Right lung (tissue), 2 donors: ENCODE measurements at regions not wholly inside any gene's neighbourhood (a gene's known extent, or its start where the extent isn't known, plus 50 kb on each side); places are given as distances from the start of the nearest gene placed in this dataset.
A peak's percentile ranks its signal among the peaks of the same experiment; 100 is the strongest.
"Not testable (repeated sequence)": the region's sequence is repeated elsewhere in the genome, so short reads cannot be mapped to it uniquely, and the experiment has no call there.

ENCODE experiments used
- DNase-seq, 2 donors: peaks; one replicate each; pipeline ENCODE4 v3.0.0-alpha.2; 2013

DNA sequence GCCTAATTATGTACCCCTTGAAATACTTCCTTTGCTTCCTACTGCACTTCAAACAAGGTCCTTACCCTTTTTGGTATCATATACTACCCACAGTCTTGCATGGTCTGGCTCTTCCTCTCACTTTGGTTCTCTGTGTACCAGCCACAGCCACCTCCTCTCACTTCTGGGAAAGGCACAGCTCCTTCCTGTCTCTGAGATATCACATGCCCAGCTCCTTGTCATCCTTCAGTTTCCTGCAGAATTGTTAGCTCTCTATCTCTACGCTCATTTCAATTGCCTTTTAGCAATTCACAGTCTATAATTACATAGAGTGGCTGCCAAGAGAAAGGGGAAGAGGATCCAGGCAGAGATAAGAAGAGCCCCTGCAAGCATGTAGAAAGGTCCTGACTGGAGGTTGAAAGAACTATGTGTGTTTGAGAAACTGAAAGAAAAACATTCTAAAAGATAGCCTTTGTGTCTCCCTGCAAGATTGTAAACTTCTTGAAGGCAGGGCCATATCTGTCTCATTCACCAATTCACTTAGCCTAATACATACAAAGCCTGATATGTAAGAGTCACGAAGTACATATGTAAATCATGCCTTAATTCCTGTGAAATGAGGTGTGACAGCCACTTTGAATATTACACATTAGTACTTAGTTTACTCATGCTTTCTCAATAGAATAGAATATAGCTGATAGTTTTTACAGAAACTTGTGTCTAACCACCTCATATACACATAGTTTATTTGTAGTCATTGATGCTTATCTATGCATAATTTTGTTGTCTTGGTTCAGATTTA lies 933.1 kb downstream of the DIAPH3 start:
- DNase-seq, result no peak

- no peak for DNase-seq
These were observed 927.3 kb downstream of the DIAPH3 start for GRCh38 chr13:59236309-59236919.

DNA sequence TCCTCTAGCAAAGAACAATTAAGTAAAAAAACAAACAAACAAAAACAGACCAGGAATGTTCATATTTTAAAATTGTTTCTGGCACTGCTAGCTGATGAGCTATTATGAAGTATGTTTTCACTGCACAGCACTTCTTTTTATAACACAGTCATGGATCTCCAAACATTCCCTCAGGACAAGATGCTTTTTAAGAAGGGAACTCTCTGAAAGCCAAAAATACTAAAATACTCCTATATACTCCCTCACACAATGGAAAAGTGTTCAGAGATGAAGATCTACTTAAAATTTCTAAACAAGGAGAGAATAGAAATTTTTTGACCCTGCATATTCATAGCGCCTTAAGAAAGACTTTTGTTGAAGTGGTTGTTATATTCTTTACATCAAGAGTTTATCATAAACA lies 926.8 kb downstream of the DIAPH3 start:
- DNase-seq, result no peak

DNA sequence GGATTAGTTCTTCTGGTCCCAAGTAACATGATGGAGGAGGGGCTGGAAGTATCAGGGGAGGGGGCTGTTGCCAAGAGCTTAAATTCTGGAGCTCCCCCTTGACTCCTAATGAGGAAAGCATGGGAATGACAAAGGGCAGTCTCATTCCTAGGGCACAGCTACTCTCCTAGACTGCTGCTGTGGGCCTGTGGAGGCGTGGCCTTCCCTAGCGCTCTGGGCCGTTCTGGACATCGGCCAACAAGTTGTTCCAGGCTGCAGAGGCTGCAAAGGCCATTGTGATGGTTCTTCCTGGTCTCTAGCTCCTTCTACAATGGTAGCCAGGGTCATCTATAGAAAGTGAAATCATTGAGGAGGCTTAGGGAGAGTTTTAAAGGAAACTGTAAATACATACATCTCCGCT lies 916.6 kb downstream of the DIAPH3 start:
- DNase-seq, result peak in 1 of 2 donors; percentile 14

DNA sequence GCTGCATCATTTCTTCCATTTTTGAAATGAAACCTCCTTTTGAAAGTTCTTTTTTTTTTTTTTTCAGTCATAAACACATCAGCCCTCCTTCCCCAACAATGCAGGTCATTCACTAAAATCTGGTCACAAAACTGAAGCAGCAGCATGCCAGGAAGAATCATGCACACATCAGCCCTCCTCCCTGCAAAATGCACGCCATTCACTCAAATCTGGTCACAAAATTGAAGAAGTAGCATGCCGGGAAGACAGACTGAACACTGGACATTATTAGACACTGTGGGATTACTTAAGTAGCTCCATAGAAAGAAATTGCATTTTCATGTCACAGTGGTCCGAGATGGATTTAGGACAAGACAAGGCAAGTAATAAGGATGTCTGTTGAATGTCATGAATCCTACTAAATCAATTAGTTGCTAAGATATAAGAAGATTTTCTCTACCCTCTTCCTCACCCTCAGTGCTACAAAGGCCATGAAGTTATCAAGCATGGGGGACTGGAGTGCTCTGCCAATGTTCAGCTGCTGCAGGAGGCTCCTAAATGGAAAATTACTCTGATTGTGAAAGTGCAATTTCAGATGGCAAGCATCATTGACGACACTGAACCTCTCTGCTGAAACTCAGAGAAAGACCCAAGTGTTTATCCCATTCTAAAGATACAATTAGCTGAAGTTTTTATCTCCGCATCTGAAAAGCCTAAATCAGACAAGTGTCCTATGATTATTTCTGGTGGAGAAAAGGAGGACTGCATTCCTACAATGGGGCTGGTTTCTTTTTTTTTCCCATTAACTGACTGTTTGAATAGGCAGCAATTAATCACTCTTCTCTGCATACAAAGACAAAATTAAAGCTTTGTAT lies 913.2 kb downstream of the DIAPH3 start:
- peak in 1 of 2 donors; percentile 18 for DNase-seq

DNA sequence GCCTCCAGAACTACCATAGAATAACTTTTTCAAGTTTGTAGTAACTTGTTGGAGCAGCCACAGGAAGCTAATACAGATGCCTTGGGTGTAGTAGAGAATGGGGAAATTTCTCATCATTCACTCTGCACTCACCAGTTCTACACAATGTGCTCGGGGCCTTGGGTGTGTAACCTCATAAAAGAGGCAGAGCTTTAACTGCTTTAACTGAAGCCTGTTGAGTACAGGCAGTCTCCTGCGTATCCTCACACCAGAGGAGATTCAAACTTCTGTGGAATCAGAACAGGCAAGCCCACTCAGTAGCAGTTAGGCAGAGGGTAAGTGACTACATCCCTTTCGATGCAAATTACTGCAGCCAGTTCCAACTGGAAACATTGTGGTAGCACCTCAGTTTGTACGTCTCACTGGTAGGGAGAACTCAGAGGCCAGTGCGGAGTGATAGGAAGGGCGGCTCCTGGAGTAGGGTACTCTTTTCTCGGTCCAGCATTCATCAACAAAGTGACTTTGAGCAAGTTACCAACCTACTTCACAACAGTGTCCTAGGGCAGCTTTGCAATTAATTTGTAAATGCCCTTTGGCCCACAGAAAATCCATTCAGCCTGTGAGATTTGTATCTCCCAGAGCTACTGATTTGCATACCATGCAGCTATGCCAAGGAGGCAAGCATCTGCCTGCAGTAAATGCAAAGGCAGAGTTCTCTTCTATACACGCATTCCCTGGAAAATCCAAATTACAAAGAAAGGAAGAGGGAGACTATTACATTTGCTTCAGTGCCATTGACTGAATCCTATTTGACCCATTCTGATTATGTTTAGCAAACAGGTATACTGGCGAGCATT lies 904.3 kb downstream of the DIAPH3 start:
- no peak for DNase-seq

- no peak for DNase-seq
These were observed 901.7 kb downstream of the DIAPH3 start for GRCh38 chr13:59261928-59262488.

DNA sequence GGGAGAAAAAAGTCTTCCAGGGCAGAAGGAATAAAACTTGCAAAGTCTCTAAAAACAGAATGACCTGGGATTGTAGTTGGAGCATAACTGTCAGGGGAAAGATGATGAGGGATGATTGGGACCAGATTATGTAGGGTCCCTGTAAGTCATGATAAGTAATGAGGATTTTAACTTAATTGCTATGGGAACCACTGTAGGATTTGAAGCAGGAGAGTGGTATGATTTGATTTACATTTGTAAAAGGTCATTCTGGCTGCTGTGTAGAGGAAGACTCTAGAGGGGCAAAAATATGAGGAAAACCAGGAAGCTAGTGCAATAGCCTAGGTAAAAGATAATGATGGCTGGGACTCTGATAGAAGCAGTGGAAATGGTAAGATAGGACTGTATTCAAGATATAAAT lies 900.2 kb downstream of the DIAPH3 start:
- DNase-seq, result no peak

GRCh38 chr13:59266478-59267063 lies 897.2 kb downstream of the DIAPH3 start:
- DNase-seq, result no peak

DNA sequence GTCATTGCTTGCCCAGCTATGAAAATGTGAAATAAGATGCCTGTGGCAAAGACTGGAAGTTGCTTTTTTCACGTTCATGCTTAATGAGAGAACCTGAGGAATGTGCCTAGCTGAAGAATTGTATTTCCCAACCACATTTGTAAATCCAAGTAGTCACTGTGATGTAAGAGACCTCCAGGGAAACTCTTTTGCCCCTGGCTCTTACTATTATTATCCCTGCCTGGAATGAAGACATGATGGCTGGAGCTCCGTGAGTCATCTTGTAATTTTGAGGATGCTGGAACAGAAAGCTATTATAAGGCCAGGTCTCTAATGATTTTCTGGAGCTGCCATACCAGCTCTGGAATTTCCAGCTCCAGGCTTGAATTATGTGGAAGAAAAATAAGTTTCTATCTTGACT lies 894.3 kb downstream of the DIAPH3 start:
- DNase-seq, result no peak

DNA sequence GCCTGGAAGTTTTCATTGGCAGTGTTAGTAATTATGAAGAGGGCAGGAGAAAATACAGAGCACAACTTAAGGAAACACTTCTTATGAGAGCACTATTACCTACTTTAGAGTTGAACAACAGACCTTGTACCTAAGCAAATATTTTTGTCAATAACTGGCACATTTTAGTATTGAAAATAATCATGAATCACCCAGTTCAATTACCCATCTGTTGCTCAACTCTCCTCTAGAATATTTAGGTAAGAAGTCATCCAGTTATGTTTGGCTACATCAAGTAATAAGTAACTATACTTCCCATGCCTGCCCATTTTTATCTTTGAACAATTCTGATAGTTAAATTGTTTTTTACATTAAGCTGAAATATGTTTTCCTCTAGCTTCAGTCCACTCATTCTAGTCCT lies 893.4 kb downstream of the DIAPH3 start:
- DNase-seq, result no peak

DNA sequence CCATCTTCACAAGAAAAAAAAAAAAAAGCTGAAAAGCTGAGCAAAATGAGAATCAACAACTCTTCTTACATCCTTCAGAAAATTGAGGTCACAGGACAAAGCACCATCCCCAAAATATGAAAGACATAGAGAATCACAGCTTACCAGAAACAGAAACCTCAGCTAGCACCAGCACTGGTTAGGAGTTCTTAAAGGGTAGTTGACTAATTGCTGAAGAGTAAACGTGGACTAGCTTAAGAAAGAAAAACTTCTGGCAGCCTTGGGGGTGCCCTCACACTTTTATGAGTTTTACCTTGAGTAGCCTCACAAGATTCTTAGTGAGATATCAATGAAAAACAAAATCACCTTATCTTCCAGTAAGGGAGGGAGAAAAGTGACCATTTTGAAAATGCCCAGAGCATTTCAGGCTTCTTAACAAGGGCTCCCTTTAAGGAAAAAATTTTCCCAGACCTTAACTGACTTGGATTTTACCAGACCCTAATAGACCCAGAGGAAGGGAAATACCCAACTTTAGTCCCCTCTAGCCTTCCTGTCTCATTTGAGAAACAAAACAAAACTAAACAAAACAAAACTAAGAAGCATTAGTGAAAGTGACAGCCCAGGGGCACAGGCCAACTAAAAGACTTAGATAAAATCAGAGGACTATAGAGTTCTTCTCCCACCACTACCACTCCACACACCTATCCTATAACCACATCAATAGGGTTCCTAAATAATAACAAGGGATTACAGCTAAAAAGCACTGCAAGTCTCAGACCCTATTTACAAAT lies 888.6 kb downstream of the DIAPH3 start:
- no peak for DNase-seq

DNA sequence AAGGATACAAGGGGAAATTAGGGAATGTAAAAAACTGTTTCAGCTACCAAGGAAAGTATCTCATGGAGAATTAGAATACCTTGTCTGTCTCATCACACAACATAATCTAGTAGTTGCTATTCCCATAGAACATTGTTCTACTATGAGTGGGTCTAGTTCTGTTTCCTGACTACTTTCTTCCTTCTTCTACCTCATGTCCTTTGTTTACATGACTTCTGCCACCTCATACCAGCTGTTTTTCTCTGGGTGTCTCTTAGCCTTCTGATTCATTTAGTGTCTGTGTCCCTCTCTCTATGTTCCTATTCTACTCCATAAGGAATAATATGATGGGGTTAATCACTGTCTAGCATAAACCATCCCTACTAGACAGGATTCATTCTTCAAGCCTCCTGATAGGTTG lies 887.3 kb downstream of the DIAPH3 start:
- no peak for DNase-seq

GRCh38 chr13:59277106-59277505 lies 886.6 kb downstream of the DIAPH3 start:
- DNase-seq, result no peak

GRCh38 chr13:59279028-59279427 lies 884.7 kb downstream of the DIAPH3 start:
- no peak for DNase-seq

DNA sequence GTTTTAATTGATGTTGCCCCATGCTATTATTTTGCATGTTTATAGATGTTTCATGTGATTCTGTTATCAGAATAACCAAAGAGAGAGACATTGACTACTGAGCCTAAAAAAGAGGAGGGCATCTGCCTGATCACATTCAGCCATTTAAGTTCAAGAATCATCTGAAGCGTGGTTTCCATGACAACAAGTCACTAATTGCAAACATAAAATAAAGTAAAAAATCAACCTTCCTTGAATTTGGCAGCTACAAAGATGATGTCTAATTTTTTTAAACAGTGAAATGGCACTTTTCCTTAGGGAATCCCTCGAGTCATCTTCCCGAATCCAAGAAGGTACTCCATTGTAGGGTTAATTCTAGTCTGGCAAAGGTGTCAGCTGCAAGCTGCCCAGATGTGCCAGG lies 884.2 kb downstream of the DIAPH3 start:
- no peak for DNase-seq

DNA sequence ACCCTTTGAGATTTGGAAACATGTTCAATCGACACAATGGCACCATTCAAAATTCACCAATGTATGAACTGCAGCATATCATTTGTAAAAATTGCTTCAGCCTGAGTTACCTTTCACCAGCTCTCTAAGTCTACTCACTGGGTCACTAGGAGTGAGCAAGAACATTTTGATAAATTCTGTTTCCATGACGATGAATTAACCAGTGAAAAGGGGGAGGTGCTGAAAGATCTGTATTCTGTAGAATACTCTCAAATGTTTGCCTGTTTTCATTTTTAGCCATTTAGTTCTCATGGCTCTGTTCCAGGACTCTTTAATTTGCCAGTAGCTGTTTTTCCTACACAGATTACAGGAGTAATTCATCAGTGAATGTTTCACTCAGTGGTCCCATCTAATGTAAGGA lies 883.4 kb downstream of the DIAPH3 start:
- DNase-seq, result no peak

DNA sequence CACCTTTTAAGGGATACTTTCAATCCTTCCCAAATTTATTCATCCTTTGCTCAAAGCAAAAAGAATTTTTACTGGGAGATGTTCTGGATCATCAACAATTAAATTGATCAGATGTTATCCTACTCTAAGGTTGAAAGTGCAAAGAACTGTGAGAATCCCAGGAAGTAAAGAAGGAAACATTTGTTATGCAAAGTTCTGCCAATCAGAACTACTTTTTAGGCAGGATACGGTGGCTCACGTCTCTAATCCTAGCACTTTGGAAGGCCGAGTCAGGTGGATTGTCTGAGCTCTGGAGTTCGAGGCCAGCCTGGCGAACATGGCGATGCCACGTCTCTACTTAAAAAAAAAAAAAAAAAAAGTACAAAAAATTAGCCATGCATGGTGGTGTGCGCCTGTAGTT lies 882.3 kb downstream of the DIAPH3 start:
- no peak for DNase-seq

- DNase-seq, result not testable (repeated sequence)
These were observed 871.5 kb downstream of the DIAPH3 start for GRCh38 chr13:59292240-59292639.

- no peak for DNase-seq
These were observed 864.1 kb downstream of the DIAPH3 start for GRCh38 chr13:59299584-59299983.
